ENCODE measurements at regions not wholly inside any gene's neighbourhood (a gene's known extent, or its start where the extent isn't known, plus 50 kb on each side); places are given as distances from the start of the nearest gene placed in this dataset.

- no peak for TF ChIP-seq CTCF (IDR thresholded peaks at IDR 0.05; ENCODE audit: borderline replicate concordance, extremely low read depth, low read length, poor library complexity, severe bottlenecking)
- TF ChIP-seq EZH2 (IDR thresholded peaks at IDR 0.05; ENCODE audit: borderline replicate concordance, low read depth, low read length, severe bottlenecking): no peak
Measured at GRCh38 chr7:28309704-28310459, 102.4 kb upstream of the CREB5 start.

All from DND-41 (cell line).